PC-3 (cell line): ENCODE measurements at regions not wholly inside any gene's neighbourhood (a gene's known extent, or its start where the extent isn't known, plus 50 kb on each side); places are given as distances from the start of the nearest gene placed in this dataset.

Experiments
- ATAC-seq: fragments of 200-7000 bp; cut with Tn5 transposase; 2 replicates; pipeline ENCODE4 v1.9.1; 2020; ENCODE audit warnings: mild to moderate bottlenecking, moderate library complexity
- BruUV-seq: library from RNA; stranded (reverse); fragments of 400-500 nt; replicated peaks from 2 replicates; lab custom pipeline; 2021; lab: Mats Ljungman, UMichigan
- CTCF ChIA-PET: fragments of 300-600 bp; sonication (Branson Sonifier 250); formaldehyde crosslinking; loops from one replicate; lab custom pipeline; 2022; ENCODE audit warnings: antibody characterized with exemption; lab: Charles Lee
- POLR2A ChIA-PET: fragments of 300-600 bp; sonication (Branson Sonifier 250); formaldehyde crosslinking; loops from one replicate; lab custom pipeline; 2022; ENCODE audit warnings: antibody characterized with exemption; ENCODE audit not compliant: unreplicated experiment; lab: Charles Lee
- DNase-seq: peaks from one replicate; pipeline ENCODE4 v3.0.0-alpha.2; 2015
- H2AFZ ChIP-seq: fragments of 300-600 bp; sonication (generic); 2 replicates; pipeline ENCODE4 v1.6.0; 2016; ENCODE audit warnings: antibody characterized with exemption, low read length
- H3F3A ChIP-seq: fragments of 300-600 bp; sonication (generic); one replicate; pipeline ENCODE4 v1.6.0; 2017; ENCODE audit warnings: antibody characterized with exemption, low read length, control low read depth, mild to moderate bottlenecking; ENCODE audit not compliant: unreplicated experiment
- H3K27ac ChIP-seq: fragments of 300-600 bp; sonication (generic); 2 replicates; pipeline ENCODE4 v1.5.1; 2016; ENCODE audit warnings: mild to moderate bottlenecking, low read length
- H3K27me3 ChIP-seq: fragments of 300-600 bp; sonication (generic); 2 replicates; pipeline ENCODE4 v1.6.1; 2016; ENCODE audit warnings: low read length, mixed read lengths
- H3K36me3 ChIP-seq: fragments of 300-600 bp; sonication (generic); 2 replicates; pipeline ENCODE4 v1.6.1; 2016; ENCODE audit warnings: low read depth, mixed run types, low read length, mixed read lengths
- H3K4me1 ChIP-seq: fragments of 300-600 bp; sonication (generic); 2 replicates; pipeline ENCODE4 v1.5.1; 2016; ENCODE audit warnings: low read length; ENCODE audit not compliant: insufficient read depth
- H3K4me2 ChIP-seq: fragments of 300-600 bp; sonication (generic); 2 replicates; pipeline ENCODE4 v1.6.0; 2016; ENCODE audit warnings: low read length
- H3K4me3 ChIP-seq: fragments of 300-600 bp; sonication (generic); 2 replicates; pipeline ENCODE4 v1.5.1; 2016; ENCODE audit warnings: mild to moderate bottlenecking, low read length, mixed read lengths
- H3K79me2 ChIP-seq: fragments of 300-600 bp; sonication (generic); 2 replicates; pipeline ENCODE4 v1.6.1; 2017; ENCODE audit warnings: low read length, mixed read lengths
- H3K9ac ChIP-seq: fragments of 300-600 bp; sonication (generic); 2 replicates; pipeline ENCODE4 v1.6.0; 2016; ENCODE audit warnings: mild to moderate bottlenecking, low read length
- H3K9me2 ChIP-seq: fragments of 300-600 bp; sonication (generic); replicated peaks from 2 replicates; pipeline ENCODE4 v1.6.1; 2016; ENCODE audit warnings: mixed run types, low read length, mixed read lengths
- H3K9me3 ChIP-seq: fragments of 300-600 bp; sonication (generic); 2 replicates; pipeline ENCODE4 v1.6.1; 2016; ENCODE audit warnings: low read length, mixed read lengths
- H4K20me1 ChIP-seq: fragments of 300-600 bp; sonication (generic); 2 replicates; pipeline ENCODE4 v1.6.1; 2016; ENCODE audit warnings: low read length, mixed read lengths
- EZH2 ChIP-seq: fragments of 300-600 bp; sonication (generic); IDR thresholded peaks from one replicate; pipeline ENCODE4 v1.6.1; 2017; ENCODE audit warnings: antibody characterized with exemption, mild to moderate bottlenecking, low read length; ENCODE audit not compliant: unreplicated experiment
- EZH2phosphoT487 ChIP-seq: fragments of 300-600 bp; sonication (generic); IDR thresholded peaks from 2 replicates; pipeline ENCODE4 v1.6.1; 2018; ENCODE audit warnings: mild to moderate bottlenecking, antibody characterized with exemption, low read length, borderline replicate concordance
- intact Hi-C: fragments of 100-400 bp; cut with micrococcal nuclease; formaldehyde crosslinking; loops from 2 replicates; pipeline ENCODE4 v1.9.0; 2023
- TF ChIP-seq, protein P1 (sequence below): fragments of 300-600 bp; sonication (generic); conservative IDR thresholded peaks from 2 replicates; pipeline ENCODE4 v1.5.1; 2017; ENCODE audit warnings: antibody characterized with exemption, low read depth, mild to moderate bottlenecking, low read length

- ATAC-seq = no peak
- H3K27me3 ChIP-seq = no peaks in the 10 kb centered on the region
- intact Hi-C loops = no loop called here
- no peaks in the 10 kb centered on the region for H3K36me3 ChIP-seq
- no peak overlapping the region for H3K27ac ChIP-seq
- H3K9me3 ChIP-seq = no peaks in the 10 kb centered on the region
- POLR2A ChIA-PET = no interaction called here
- H3K4me2 ChIP-seq = no peak overlapping the region
- no TSS peak for BruUV-seq
- H3K4me3 ChIP-seq = no peak overlapping the region
- no peak for DNase-seq
- H3F3A ChIP-seq = no peaks in the 10 kb centered on the region
- peaks cover 18% of the 10 kb centered on the region for H3K4me1 ChIP-seq
- no peaks in the 10 kb centered on the region for H4K20me1 ChIP-seq
- no peak overlapping the region for H2AFZ ChIP-seq
- H3K9me2 ChIP-seq = no peaks in the 10 kb centered on the region
- H3K9ac ChIP-seq = no peak overlapping the region
- TF ChIP-seq, protein P1, sequence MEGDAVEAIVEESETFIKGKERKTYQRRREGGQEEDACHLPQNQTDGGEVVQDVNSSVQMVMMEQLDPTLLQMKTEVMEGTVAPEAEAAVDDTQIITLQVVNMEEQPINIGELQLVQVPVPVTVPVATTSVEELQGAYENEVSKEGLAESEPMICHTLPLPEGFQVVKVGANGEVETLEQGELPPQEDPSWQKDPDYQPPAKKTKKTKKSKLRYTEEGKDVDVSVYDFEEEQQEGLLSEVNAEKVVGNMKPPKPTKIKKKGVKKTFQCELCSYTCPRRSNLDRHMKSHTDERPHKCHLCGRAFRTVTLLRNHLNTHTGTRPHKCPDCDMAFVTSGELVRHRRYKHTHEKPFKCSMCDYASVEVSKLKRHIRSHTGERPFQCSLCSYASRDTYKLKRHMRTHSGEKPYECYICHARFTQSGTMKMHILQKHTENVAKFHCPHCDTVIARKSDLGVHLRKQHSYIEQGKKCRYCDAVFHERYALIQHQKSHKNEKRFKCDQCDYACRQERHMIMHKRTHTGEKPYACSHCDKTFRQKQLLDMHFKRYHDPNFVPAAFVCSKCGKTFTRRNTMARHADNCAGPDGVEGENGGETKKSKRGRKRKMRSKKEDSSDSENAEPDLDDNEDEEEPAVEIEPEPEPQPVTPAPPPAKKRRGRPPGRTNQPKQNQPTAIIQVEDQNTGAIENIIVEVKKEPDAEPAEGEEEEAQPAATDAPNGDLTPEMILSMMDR = no peak
- TF ChIP-seq EZH2 (no peak), EZH2phosphoT487 (no peak)
- no peaks in the 10 kb centered on the region for H3K79me2 ChIP-seq
- CTCF ChIA-PET = no interaction called here
These were observed 316.2 kb upstream of the UMPS start for GRCh38 chr3:124413989-124414598.

DNA sequence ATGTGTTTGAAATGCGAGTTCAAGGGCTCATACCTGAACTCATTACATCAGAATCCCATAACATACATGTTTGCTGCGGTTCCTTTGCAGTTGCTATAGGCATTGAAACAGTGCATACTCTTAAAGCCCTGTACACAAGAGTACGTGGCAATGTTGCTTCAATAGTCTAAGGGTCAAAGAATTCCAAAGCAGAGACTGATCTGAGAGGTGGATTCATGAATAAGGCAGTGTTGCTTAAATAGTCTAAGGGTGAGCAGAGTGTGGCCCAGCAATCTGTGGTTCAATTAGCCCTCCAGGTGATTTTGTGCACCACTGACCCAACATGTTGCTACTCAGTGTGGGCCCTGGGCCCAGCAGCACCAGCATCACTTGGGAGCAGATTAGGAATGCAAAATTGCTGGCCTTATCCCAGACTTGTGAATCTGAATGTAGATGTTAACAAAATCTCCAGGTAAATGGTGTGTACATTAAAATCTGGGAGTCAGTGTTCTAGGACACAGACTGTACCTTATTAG lies 314.7 kb upstream of the UMPS start:
- ChIA-PET POLR2A (no interaction called here), CTCF (no interaction called here)
- no peaks in the 10 kb centered on the region for H3K27me3 ChIP-seq
- H2AFZ ChIP-seq = no peak overlapping the region
- no peaks in the 10 kb centered on the region for H3K9me2 ChIP-seq
- H3K27ac ChIP-seq = no peak overlapping the region
- no peak for ATAC-seq
- DNase-seq = no peak
- H3K4me3 ChIP-seq = no peak overlapping the region
- H3K9me3 ChIP-seq = no peaks in the 10 kb centered on the region
- no peak overlapping the region for H3K4me2 ChIP-seq
- H3K9ac ChIP-seq = no peak overlapping the region
- peaks cover 5% of the 10 kb centered on the region for H3K4me1 ChIP-seq
- no peaks in the 10 kb centered on the region for H3F3A ChIP-seq
- H3K36me3 ChIP-seq = no peaks in the 10 kb centered on the region
- intact Hi-C loops = no loop called here
- no peaks in the 10 kb centered on the region for H3K79me2 ChIP-seq
- BruUV-seq = no TSS peak
- TF ChIP-seq EZH2phosphoT487 (no peak), EZH2 (no peak)
- TF ChIP-seq, protein P1 = no peak
- H4K20me1 ChIP-seq = no peaks in the 10 kb centered on the region

GRCh38 chr3:124419303-124419702 lies 310.9 kb upstream of the UMPS start:
- no peaks in the 10 kb centered on the region for H3K4me1 ChIP-seq
- no peaks in the 10 kb centered on the region for H3K9me2 ChIP-seq
- no peak for DNase-seq
- H3F3A ChIP-seq = no peaks in the 10 kb centered on the region
- H4K20me1 ChIP-seq = no peaks in the 10 kb centered on the region
- H3K4me3 ChIP-seq = no peak overlapping the region
- H2AFZ ChIP-seq = no peak overlapping the region
- ChIA-PET CTCF (no interaction called here), POLR2A (no interaction called here)
- no peaks in the 10 kb centered on the region for H3K36me3 ChIP-seq
- no peaks in the 10 kb centered on the region for H3K27me3 ChIP-seq
- no peak overlapping the region for H3K9ac ChIP-seq
- no peak for ATAC-seq
- no peak overlapping the region for H3K4me2 ChIP-seq
- no peaks in the 10 kb centered on the region for H3K9me3 ChIP-seq
- intact Hi-C loops = no loop called here
- TF ChIP-seq EZH2phosphoT487 (no peak), EZH2 (no peak)
- TF ChIP-seq, protein P1 = no peak
- H3K79me2 ChIP-seq = no peaks in the 10 kb centered on the region
- no peak overlapping the region for H3K27ac ChIP-seq
- BruUV-seq = no TSS peak
